Peyer's patch (tissue), 4 donors: ENCODE measurements at regions not wholly inside any gene's neighbourhood (a gene's known extent, or its start where the extent isn't known, plus 50 kb on each side); places are given as distances from the start of the nearest gene placed in this dataset.

ENCODE experiments used
- DNase-seq, 3 donors: peaks; one replicate each; pipeline ENCODE4 v3.0.0-alpha.2; 2017 to 2019
- H3K27ac ChIP-seq, 4 donors: fragments of 200-600 bp; sonication (generic); one replicate each; pipeline ENCODE4 v1.5.1; 2016 to 2019
- H3K27me3 ChIP-seq, 2 donors: fragments of 200-600 bp; sonication (generic); one replicate each; pipeline ENCODE4 v1.5.1; 2019
- H3K36me3 ChIP-seq, 3 donors: fragments of 200-600 bp; sonication (generic); one replicate each; pipeline ENCODE4 v1.5.1; 2016 to 2019
- H3K4me1 ChIP-seq, 4 donors: fragments of 200-600 bp; sonication (generic); one replicate each; pipeline ENCODE4 v1.5.1; 2016 to 2019
- H3K4me3 ChIP-seq, 4 donors: fragments of 200-600 bp; sonication (generic); 1 replicate in 3 of 4; 2 replicates in 1 of 4; pipeline ENCODE4 v1.5.1; 2016 to 2019; ENCODE audit warnings: mild to moderate bottlenecking in 1 of 4
- H3K9me3 ChIP-seq, 4 donors: fragments of 200-600 bp; sonication (generic); one replicate each; pipeline ENCODE4 v1.5.1; 2016 to 2019; ENCODE audit warnings: mild to moderate bottlenecking in 1 of 4
- POLR2A ChIP-seq, 2 donors: fragments of 450-650 bp; IDR thresholded peaks; one replicate each; pipeline ENCODE4 v1.5.1; 2017; ENCODE audit warnings: antibody characterized with exemption in 2 of 2, mild to moderate bottlenecking in 2 of 2, moderate library complexity in 2 of 2
- TF ChIP-seq, protein P1 (sequence below), 6 experiments: fragments of 450-650 bp in 4 of 6; fragments of 200-600 bp in 2 of 6; sonication (generic) in 1 of 6; IDR thresholded peaks; one replicate each; pipeline ENCODE4 v1.5.1; 2017 to 2019; ENCODE audit warnings: antibody characterized with exemption in 6 of 6, mild to moderate bottlenecking in 3 of 6, moderate library complexity in 1 of 6

DNA sequence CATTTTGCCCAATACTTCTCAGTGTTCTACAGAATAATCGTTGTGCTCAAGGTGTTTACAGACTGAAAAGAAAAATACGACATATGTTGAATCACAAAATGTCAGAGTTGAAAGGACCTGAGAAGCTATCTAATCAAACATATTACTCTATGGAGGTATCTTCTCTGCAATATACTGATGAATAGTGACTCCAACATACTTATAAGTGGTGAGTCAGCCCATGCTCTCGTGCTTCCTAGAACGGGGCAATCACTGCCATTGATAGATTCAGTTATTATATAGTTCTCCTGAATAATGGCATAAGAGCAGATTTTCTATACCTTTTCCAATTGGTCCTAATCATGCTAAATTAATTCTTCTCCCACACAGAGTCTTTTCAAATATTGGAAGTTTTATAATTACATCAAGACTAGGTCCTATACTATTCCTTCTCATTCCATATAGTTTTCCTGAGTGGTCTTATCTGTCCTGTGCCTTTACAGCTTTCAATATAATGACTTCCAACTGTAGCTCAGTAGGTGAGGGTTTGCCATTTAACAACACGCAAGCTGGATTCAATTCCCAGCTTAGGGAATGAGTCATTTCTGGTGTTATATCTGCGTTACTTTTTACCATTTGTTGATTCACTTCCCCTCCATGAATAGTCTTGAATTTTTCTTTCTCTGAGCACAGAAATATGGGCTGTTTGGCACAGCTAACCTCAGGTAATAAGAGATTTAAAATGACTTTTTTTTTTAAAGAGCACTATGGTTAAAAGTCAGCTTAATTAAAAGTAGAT, 81.1 kb downstream of the PLK2 start:
- no peak overlapping the region for H3K4me3 ChIP-seq
- no peak overlapping the region for H3K27ac ChIP-seq
- H3K9me3 ChIP-seq = no peaks in the 10 kb centered on the region
- no peaks in the 10 kb centered on the region for H3K27me3 ChIP-seq
- no peaks in the 10 kb centered on the region for H3K36me3 ChIP-seq
- no peak for DNase-seq
- TF ChIP-seq, protein P1, sequence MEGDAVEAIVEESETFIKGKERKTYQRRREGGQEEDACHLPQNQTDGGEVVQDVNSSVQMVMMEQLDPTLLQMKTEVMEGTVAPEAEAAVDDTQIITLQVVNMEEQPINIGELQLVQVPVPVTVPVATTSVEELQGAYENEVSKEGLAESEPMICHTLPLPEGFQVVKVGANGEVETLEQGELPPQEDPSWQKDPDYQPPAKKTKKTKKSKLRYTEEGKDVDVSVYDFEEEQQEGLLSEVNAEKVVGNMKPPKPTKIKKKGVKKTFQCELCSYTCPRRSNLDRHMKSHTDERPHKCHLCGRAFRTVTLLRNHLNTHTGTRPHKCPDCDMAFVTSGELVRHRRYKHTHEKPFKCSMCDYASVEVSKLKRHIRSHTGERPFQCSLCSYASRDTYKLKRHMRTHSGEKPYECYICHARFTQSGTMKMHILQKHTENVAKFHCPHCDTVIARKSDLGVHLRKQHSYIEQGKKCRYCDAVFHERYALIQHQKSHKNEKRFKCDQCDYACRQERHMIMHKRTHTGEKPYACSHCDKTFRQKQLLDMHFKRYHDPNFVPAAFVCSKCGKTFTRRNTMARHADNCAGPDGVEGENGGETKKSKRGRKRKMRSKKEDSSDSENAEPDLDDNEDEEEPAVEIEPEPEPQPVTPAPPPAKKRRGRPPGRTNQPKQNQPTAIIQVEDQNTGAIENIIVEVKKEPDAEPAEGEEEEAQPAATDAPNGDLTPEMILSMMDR (IDR thresholded peaks at IDR 0.05) = no peak
- TF ChIP-seq POLR2A (IDR thresholded peaks at IDR 0.05) = no peak
- H3K4me1 ChIP-seq = no peaks in the 10 kb centered on the region

- no peaks in the 10 kb centered on the region for H3K4me1 ChIP-seq
- no peak overlapping the region for H3K27ac ChIP-seq
- H3K4me3 ChIP-seq = no peak overlapping the region
- DNase-seq = no peak
- no peaks in the 10 kb centered on the region for H3K27me3 ChIP-seq
- TF ChIP-seq, protein P1 (IDR thresholded peaks at IDR 0.05) = no peak
- TF ChIP-seq POLR2A (IDR thresholded peaks at IDR 0.05) = no peak
- no peaks in the 10 kb centered on the region for H3K36me3 ChIP-seq
- H3K9me3 ChIP-seq = no peaks in the 10 kb centered on the region
Measured at GRCh38 chr5:58370606-58371005, 89.3 kb downstream of the PLK2 start.

DNA sequence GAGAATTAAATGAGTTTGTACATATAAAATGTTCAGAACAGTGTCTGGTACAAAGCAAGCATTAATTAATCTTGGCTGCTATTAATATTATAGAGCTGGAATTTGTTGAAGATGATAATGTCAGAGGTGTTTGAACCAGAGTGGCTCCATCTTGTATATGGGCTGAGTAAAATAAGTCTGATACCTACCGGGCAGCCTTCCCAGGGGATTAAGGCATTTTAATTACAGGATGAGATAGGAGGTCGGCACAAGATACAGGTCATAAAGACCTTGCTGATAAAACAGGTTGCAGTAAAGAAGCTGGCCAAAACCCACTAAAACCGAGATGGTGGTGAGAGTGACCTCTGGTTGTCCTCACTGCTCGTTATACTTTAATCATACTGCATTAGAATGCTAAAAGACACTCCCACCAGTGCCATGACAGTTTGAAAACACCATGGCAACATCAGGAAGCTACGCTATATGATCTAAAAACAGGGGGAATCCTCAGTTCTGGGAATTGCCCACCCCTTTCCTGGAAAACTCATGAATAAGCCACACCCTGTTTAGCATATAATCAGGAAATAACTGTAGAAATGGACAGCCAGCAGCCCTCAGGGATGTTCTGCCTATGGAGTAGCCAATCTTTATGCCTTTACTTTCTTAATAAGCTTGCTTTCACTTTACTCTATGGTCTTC, 90.2 kb downstream of the PLK2 start:
- Histone ChIP-seq H3K4me3 (no peak overlapping the region), H3K36me3 (no peaks in the 10 kb centered on the region), H3K27ac (no peak overlapping the region), H3K27me3 (no peaks in the 10 kb centered on the region), H3K4me1 (no peaks in the 10 kb centered on the region), H3K9me3 (no peaks in the 10 kb centered on the region)
- no peak for DNase-seq
- TF ChIP-seq POLR2A (IDR thresholded peaks at IDR 0.05) = no peak
- TF ChIP-seq, protein P1 (IDR thresholded peaks at IDR 0.05) = no peak

GRCh38 chr5:58366461-58366860, 93.4 kb downstream of the PLK2 start:
- no peak for DNase-seq
- Histone ChIP-seq H3K36me3 (no peaks in the 10 kb centered on the region), H3K4me3 (no peak overlapping the region), H3K27me3 (no peaks in the 10 kb centered on the region), H3K27ac (no peak overlapping the region), H3K9me3 (no peaks in the 10 kb centered on the region), H3K4me1 (no peaks in the 10 kb centered on the region)
- no peak for TF ChIP-seq POLR2A (IDR thresholded peaks at IDR 0.05)
- TF ChIP-seq, protein P1 (IDR thresholded peaks at IDR 0.05) = no peak

DNA sequence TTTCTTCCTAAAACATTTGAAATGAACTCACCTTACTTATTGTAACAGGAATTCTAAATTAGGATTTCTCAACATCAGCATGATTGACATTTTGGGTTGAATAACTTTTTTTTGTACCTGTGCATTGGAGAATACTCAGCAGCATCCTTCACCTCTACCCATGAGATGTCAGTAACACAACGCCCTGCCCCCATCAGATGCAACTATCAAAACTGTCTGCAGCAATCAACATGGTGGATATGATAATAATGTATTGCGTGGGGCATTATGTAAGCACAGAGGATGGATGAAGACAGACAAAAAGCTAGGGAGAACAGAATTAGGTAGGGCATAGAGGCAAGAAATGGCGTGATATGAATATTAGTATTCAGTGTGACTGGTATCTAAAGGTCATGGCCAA, 94.1 kb downstream of the PLK2 start:
- DNase-seq = no peak
- Histone ChIP-seq H3K27me3 (no peaks in the 10 kb centered on the region), H3K4me3 (no peak overlapping the region), H3K9me3 (no peaks in the 10 kb centered on the region), H3K4me1 (no peaks in the 10 kb centered on the region), H3K27ac (no peak overlapping the region), H3K36me3 (no peaks in the 10 kb centered on the region)
- TF ChIP-seq, protein P1 (IDR thresholded peaks at IDR 0.05) = no peak
